Natural killer cell (primary cell): ENCODE measurements at regions not wholly inside any gene's neighbourhood (a gene's known extent, or its start where the extent isn't known, plus 50 kb on each side); places are given as distances from the start of the nearest gene placed in this dataset.

ENCODE experiments used
- ATAC-seq, 3 donors: fragments of 150-1000 bp in 2 of 3; fragments of 200-7000 bp in 1 of 3; cut with Tn5 transposase; 1 replicate in 1 of 3; 2 replicates in 2 of 3; pipeline ENCODE4 v1.10.0; 2021; ENCODE audit warnings: mild to moderate bottlenecking in 2 of 3, moderate library complexity in 2 of 3
- DNase-seq, 2 donors: peaks; one replicate each; pipeline versions ENCODE4 v3.0.0 to v3.0.0-alpha.2; 2013 to 2021; ENCODE audit warnings: mixed read lengths in 1 of 2
- H3K27ac ChIP-seq: one replicate; pipeline ENCODE4 v1.5.1; 2013; ENCODE audit warnings: mild to moderate bottlenecking, low read length
- H3K27me3 ChIP-seq: one replicate; pipeline ENCODE4 v1.6.1; 2013; ENCODE audit warnings: low read length; ENCODE audit not compliant: control insufficient read depth, insufficient read depth
- H3K36me3 ChIP-seq: one replicate; pipeline ENCODE4 v1.6.1; 2013; ENCODE audit warnings: low read length; ENCODE audit not compliant: control insufficient read depth, insufficient read depth
- H3K4me1 ChIP-seq: one replicate; pipeline ENCODE4 v1.6.1; 2013; ENCODE audit warnings: low read length; ENCODE audit not compliant: control insufficient read depth, insufficient read depth
- H3K4me3 ChIP-seq: one replicate; pipeline ENCODE4 v1.5.1; 2013; ENCODE audit warnings: low read length
- H3K9me3 ChIP-seq: one replicate; pipeline ENCODE4 v1.6.1; 2013; ENCODE audit warnings: low read length; ENCODE audit not compliant: control insufficient read depth, insufficient read depth
- H3K27ac Mint-ChIP-seq, 2 donors: one replicate each; pipeline ENCODE4 v1.8.0; 2022; ENCODE audit warnings: mild to moderate bottlenecking in 2 of 2, mixed read lengths in 2 of 2, moderate library complexity in 1 of 2
- H3K27me3 Mint-ChIP-seq, 2 donors: one replicate each; pipeline ENCODE4 v1.8.0; 2022; ENCODE audit warnings: low read depth in 2 of 2, mixed read lengths in 2 of 2
- H3K36me3 Mint-ChIP-seq: one replicate; pipeline ENCODE4 v1.8.0; 2022; ENCODE audit warnings: mixed read lengths
- H3K4me1 Mint-ChIP-seq, 2 donors: one replicate each; pipeline ENCODE4 v1.8.0; 2022; ENCODE audit warnings: mixed read lengths in 2 of 2
- H3K4me3 Mint-ChIP-seq: one replicate; pipeline ENCODE4 v1.8.0; 2022; ENCODE audit warnings: mild to moderate bottlenecking, moderate library complexity, mixed read lengths
- H3K9me3 Mint-ChIP-seq, 2 donors: one replicate each; pipeline ENCODE4 v1.8.0; 2022; ENCODE audit warnings: mixed read lengths in 2 of 2
- WGBS: methylation state at CpG from one replicate; pipeline ENCODE4 v1.1.7; 2013; ENCODE audit warnings: missing lambda C conversion rate; ENCODE audit not compliant: insufficient coverage; 5-methylcytosine and 5-hydroxymethylcytosine counted together
- intact Hi-C: fragments of 100-400 bp; cut with micrococcal nuclease; formaldehyde crosslinking; loops from one replicate; pipeline ENCODE4 v1.14.2; 2022
- TF ChIP-seq, protein P1 (sequence below): fragments of 200-600 bp; IDR thresholded peaks from one replicate; pipeline ENCODE4 v1.8.0; 2022; ENCODE audit warnings: antibody characterized with exemption

DNA sequence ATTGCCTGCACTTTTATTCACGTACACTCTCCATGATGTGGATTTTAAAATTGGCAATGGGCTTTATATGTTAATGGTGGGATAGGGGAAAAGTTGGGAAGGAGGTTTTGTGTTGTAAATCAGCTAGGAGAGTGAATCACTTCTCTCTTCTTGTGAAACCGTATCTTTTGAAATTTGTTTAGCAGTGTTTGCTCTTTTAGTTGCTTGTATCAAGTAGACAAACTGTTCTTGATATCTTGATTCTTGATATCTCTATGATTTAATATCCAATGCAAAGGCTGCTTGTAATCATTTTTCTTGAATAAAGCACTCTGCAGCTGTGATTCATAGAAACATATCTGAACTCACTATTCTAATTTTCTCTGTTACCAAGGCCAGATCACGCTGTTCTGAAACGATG lies 615.1 kb downstream of the CCER1 start:
- no peak for DNase-seq
- intact Hi-C loops, result no loop called here
- ATAC-seq, result no peak
- Mint-ChIP-seq H3K9me3 (peaks cover 2 to 7% of the 10 kb centered on the region in 2 donors), H3K4me3 (no peak overlapping the region), H3K4me1 (no peaks in the 10 kb centered on the region), H3K36me3 (no peaks in the 10 kb centered on the region), H3K27ac (no peak overlapping the region), H3K27me3 (peaks cover 0 to 7% of the 10 kb centered on the region in 2 donors)
- H3K4me3 ChIP-seq, result no peak overlapping the region
- H3K9me3 ChIP-seq, result no peaks in the 10 kb centered on the region
- H3K27me3 ChIP-seq, result no peaks in the 10 kb centered on the region
- no peak overlapping the region for H3K27ac ChIP-seq
- no peaks in the 10 kb centered on the region for H3K36me3 ChIP-seq
- WGBS, result 90% methylated on average over 1 of the region's 4 CpGs
- TF ChIP-seq, protein P1, sequence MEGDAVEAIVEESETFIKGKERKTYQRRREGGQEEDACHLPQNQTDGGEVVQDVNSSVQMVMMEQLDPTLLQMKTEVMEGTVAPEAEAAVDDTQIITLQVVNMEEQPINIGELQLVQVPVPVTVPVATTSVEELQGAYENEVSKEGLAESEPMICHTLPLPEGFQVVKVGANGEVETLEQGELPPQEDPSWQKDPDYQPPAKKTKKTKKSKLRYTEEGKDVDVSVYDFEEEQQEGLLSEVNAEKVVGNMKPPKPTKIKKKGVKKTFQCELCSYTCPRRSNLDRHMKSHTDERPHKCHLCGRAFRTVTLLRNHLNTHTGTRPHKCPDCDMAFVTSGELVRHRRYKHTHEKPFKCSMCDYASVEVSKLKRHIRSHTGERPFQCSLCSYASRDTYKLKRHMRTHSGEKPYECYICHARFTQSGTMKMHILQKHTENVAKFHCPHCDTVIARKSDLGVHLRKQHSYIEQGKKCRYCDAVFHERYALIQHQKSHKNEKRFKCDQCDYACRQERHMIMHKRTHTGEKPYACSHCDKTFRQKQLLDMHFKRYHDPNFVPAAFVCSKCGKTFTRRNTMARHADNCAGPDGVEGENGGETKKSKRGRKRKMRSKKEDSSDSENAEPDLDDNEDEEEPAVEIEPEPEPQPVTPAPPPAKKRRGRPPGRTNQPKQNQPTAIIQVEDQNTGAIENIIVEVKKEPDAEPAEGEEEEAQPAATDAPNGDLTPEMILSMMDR, result no peak
- H3K4me1 ChIP-seq, result no peaks in the 10 kb centered on the region

DNA sequence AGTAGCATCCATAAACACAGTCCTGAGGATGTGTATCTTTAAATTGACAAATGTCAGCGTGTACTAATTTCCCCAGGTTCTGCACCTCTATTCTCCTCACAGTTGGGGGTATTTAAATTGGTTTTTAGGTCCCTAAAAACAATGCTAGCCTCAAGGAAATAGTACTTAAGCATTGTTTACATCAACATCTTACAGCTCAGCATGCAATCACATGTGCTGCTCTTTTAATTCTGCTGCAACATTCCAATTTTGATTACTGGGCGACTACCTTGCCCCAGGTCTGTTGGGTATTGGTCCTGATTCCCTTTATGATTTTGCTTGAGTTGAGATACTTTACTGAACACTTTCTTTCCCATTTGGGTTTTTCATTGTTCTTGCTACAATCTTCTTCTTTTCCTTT lies 616.6 kb downstream of the CCER1 start:
- no peak overlapping the region for H3K27ac ChIP-seq
- H3K9me3 Mint-ChIP-seq, result peaks cover 0 to 6% of the 10 kb centered on the region in 2 donors
- no peaks in the 10 kb centered on the region for H3K36me3 Mint-ChIP-seq
- peaks cover 0 to 7% of the 10 kb centered on the region in 2 donors for H3K27me3 Mint-ChIP-seq
- ATAC-seq (no peak), DNase-seq (no peak)
- no peaks in the 10 kb centered on the region for H3K9me3 ChIP-seq
- no peak overlapping the region for H3K27ac Mint-ChIP-seq
- H3K4me3 Mint-ChIP-seq, result no peak overlapping the region
- intact Hi-C loops, result no loop called here
- H3K4me1 ChIP-seq, result no peaks in the 10 kb centered on the region
- no peaks in the 10 kb centered on the region for H3K36me3 ChIP-seq
- H3K4me3 ChIP-seq, result no peak overlapping the region
- no peaks in the 10 kb centered on the region for H3K4me1 Mint-ChIP-seq
- 75% methylated on average over 1 of the region's 2 CpGs for WGBS
- H3K27me3 ChIP-seq, result no peaks in the 10 kb centered on the region
- TF ChIP-seq, protein P1, result no peak

DNA sequence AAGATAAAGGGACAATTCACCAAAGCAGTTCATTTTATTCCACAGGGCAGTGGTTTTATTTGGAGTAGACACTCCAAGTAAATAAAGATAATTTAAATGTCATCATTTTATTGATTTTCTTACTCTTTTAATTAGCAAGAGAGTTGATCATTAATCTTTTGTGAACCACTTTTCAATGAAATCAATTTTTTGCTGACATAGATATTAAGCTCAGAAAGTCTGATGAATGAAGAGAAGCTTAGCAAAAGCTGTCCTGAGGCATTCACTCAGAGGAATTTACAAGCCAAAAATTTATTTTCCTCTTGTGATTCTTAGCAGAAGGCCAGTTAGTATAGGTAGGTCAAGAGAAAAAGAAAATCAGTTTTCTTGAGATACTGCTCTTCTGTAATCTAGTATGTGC lies 618.0 kb downstream of the CCER1 start:
- DNase-seq, result no peak
- Mint-ChIP-seq H3K27ac (no peak overlapping the region), H3K4me1 (no peaks in the 10 kb centered on the region), H3K36me3 (no peaks in the 10 kb centered on the region), H3K4me3 (no peak overlapping the region), H3K9me3 (peaks cover 0 to 2% of the 10 kb centered on the region in 2 donors), H3K27me3 (no peaks in the 10 kb centered on the region)
- H3K36me3 ChIP-seq, result no peaks in the 10 kb centered on the region
- TF ChIP-seq, protein P1, result no peak
- ATAC-seq, result no peak
- H3K9me3 ChIP-seq, result no peaks in the 10 kb centered on the region
- intact Hi-C loops, result no loop called here
- H3K27ac ChIP-seq, result no peak overlapping the region
- H3K4me1 ChIP-seq, result no peaks in the 10 kb centered on the region
- no peak overlapping the region for H3K4me3 ChIP-seq
- H3K27me3 ChIP-seq, result no peaks in the 10 kb centered on the region

DNA sequence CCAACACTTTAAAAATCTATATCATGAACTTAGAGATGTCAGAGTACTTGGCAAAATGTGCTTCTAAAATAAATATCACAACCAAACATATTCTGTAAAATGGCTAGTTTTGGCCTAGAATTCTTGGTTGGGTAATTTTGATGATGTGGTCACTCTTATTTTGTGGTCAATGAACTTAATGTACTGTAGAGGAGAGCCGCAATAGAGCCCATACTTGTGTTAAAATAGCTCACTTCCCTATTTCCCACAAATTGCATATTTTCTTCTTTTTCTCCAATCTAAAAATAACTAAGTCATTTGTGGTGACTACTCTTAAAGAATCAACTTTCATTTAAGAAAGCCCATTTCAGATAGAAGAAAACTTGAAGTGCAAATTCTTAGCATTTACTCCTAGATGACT lies 619.4 kb downstream of the CCER1 start:
- Mint-ChIP-seq H3K4me1 (no peaks in the 10 kb centered on the region), H3K9me3 (peaks cover 0 to 2% of the 10 kb centered on the region in 2 donors), H3K27me3 (peaks cover 0 to 2% of the 10 kb centered on the region in 2 donors), H3K4me3 (no peak overlapping the region), H3K36me3 (no peaks in the 10 kb centered on the region), H3K27ac (no peak overlapping the region)
- no CpG with 5 or more reads among the region's 1 CpG for WGBS
- ATAC-seq (no peak), DNase-seq (no peak)
- Histone ChIP-seq H3K27me3 (no peaks in the 10 kb centered on the region), H3K4me3 (no peak overlapping the region), H3K9me3 (no peaks in the 10 kb centered on the region), H3K4me1 (no peaks in the 10 kb centered on the region), H3K36me3 (no peaks in the 10 kb centered on the region), H3K27ac (no peak overlapping the region)
- intact Hi-C loops, result no loop called here
- TF ChIP-seq, protein P1, result no peak
